AG09309 (cell line): ENCODE measurements at regions not wholly inside any gene's neighbourhood (a gene's known extent, or its start where the extent isn't known, plus 50 kb on each side); places are given as distances from the start of the nearest gene placed in this dataset.
A peak's percentile ranks its signal among the peaks of the same experiment; 100 is the strongest.

ENCODE experiments used
- DNase-seq: peaks from one replicate; pipeline ENCODE4 v3.0.0-alpha.2; 2010; ENCODE audit warnings: low read depth
- H3K4me3 ChIP-seq: 2 replicates; pipeline ENCODE4 v1.5.1; 2011; ENCODE audit warnings: mild to moderate bottlenecking, low read depth, low read length, moderate library complexity; ENCODE audit not compliant: control insufficient read depth
- TF ChIP-seq, protein P1 (sequence below): IDR thresholded peaks from 2 replicates; pipeline ENCODE4 v1.5.1; 2011; ENCODE audit warnings: mild to moderate bottlenecking, low read depth, low read length, inconsistent platforms; ENCODE audit not compliant: insufficient read depth, control insufficient read depth; ENCODE audit errors: missing control alignments

- no peak overlapping the region for H3K4me3 ChIP-seq
- TF ChIP-seq, protein P1, sequence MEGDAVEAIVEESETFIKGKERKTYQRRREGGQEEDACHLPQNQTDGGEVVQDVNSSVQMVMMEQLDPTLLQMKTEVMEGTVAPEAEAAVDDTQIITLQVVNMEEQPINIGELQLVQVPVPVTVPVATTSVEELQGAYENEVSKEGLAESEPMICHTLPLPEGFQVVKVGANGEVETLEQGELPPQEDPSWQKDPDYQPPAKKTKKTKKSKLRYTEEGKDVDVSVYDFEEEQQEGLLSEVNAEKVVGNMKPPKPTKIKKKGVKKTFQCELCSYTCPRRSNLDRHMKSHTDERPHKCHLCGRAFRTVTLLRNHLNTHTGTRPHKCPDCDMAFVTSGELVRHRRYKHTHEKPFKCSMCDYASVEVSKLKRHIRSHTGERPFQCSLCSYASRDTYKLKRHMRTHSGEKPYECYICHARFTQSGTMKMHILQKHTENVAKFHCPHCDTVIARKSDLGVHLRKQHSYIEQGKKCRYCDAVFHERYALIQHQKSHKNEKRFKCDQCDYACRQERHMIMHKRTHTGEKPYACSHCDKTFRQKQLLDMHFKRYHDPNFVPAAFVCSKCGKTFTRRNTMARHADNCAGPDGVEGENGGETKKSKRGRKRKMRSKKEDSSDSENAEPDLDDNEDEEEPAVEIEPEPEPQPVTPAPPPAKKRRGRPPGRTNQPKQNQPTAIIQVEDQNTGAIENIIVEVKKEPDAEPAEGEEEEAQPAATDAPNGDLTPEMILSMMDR: peak; percentile 15
- no peak for DNase-seq
These were observed 252.0 kb downstream of the AASDHPPT start for GRCh38 chr11:106329273-106330018.

DNA sequence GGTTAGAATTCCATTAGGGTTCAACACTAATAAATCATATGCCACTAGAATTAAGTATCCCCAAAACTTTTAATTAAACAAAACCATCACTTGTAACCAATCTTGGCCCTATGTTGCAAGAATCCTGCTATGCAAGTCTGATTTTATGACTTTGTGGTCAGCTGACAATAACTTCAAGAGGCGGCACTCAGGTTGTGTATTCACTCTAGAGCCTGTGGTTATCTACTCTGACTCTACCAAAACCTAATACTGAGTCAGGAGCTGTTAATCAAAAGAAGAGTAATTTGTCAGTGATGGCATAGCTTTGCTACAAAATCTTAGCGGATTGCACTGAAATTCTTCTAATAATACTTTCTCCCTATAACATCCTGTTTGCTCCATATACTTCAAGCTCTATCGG is 253.7 kb downstream of the AASDHPPT start:
- no peak for DNase-seq
- TF ChIP-seq, protein P1: no peak
- H3K4me3 ChIP-seq: no peak overlapping the region

GRCh38 chr11:106333678-106334077 is 256.2 kb downstream of the AASDHPPT start:
- no peak for DNase-seq
- TF ChIP-seq, protein P1: no peak
- H3K4me3 ChIP-seq: no peak overlapping the region

GRCh38 chr11:106344394-106344793 is 266.9 kb downstream of the AASDHPPT start:
- TF ChIP-seq, protein P1: no peak
- DNase-seq: peak; percentile 31
- H3K4me3 ChIP-seq: no peak overlapping the region

DNA sequence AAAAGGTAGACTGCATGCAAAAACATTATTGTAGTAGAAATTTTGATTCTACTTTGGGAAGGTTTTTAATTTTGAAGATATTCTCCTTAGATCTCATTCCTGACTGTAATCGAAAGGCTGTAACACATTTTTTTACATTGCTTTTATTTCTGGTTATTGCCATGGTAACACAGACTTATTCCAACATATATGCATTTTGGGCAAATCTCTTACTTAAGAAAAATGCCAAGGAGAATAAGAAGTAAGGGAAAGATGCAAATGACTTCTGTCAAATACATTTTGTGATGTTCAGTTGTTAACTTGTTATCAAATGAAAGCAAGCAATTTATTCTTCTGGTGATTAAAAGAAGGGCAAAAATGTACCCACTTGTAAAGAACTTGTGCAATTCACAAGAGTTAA is 267.5 kb downstream of the AASDHPPT start:
- H3K4me3 ChIP-seq: no peak overlapping the region
- DNase-seq: no peak
- TF ChIP-seq, protein P1: no peak

GRCh38 chr11:106353031-106353430 is 275.6 kb downstream of the AASDHPPT start:
- TF ChIP-seq, protein P1: no peak
- H3K4me3 ChIP-seq: no peak overlapping the region
- no peak for DNase-seq
